ENCODE measurements at regions not wholly inside any gene's neighbourhood (a gene's known extent, or its start where the extent isn't known, plus 50 kb on each side); places are given as distances from the start of the nearest gene placed in this dataset.
"Not testable (repeated sequence)": the region's sequence is repeated elsewhere in the genome, so short reads cannot be mapped to it uniquely, and the experiment has no call there.

DNA sequence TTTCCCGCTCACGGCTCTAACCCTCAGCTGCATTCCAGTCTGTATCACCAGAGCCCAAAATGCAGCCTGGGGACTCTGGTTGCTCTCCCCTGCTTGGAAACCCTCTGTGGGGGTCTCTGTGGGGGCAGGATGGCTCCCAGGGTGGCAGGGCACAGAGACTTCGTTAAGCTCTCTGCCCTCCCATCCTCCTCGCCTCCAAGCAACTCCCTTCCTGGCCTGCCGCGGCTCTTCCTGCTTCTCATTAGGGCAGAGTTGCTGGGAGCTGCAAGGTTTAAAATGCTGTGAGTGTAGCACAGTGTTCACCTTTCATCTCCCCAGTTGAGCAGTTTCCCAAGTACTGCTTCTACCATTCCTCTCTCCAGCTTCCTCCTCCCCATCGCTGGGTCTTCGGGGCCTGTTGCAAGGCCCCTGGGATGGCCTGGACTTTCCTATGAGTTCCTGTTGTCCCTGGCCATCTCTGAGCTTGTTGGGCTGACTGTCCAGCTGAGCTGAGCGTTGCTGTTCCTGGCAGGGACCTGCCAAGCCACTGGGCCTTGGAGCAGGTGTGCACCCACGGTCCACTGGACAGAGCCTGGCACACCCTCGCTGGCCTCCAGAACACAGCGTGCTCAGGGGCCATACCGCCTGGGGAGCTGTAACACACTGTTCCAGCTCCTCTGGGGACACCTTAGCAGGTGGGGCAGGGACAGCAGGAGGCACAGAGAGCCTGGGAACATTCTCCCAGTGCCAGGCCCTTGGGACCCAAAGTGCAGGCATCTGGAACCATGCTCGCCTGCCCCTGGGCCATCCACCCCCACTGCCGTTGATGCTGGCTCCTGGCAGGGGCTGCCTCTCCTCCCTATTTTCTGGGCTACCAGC, 188.4 kb downstream of the C9orf50 start:
- DNase-seq = no peak

GRCh38 chr9:129430940-129431643, 189.8 kb downstream of the C9orf50 start:
- DNase-seq = no peak

DNA sequence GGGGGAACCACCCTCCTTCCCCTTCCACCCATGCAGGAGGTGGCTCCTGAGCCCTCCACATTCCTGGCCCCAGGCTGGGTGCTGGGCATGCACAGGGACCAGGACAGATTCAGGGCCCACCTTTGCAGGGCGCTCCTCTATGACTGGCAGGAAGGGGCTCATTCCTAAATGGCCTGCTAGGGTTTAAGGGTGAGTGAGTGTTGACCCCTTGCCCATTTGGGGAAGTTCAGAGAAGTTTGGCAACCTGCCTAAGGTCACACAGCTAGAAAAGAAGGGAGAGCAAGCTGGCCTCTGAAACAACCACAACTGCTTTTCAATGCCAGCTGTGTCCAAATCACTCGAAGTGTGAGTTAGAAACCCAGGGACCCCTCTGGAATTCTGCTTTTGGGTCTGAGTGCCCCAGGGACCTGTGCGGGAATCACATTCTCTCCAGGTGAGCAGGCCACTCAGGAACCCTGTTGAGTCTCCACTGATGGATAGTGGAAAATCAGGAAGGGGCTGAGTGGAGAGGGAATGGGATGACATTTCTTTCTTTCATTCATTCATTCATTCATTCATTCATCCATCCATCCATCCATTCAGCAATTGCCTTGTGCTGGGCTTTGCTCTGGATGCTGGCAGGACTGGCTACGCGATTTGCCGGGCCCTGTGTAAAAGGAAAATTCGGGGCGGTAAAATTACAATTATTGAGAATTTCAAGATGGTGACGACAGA, 191.9 kb downstream of the C9orf50 start:
- no peak for DNase-seq

GRCh38 chr9:129427149-129427548, 193.8 kb downstream of the C9orf50 start:
- DNase-seq = no peak

- not testable (repeated sequence) for DNase-seq
Observed at GRCh38 chr9:129423755-129424154, 197.1 kb downstream of the C9orf50 start.

DNA sequence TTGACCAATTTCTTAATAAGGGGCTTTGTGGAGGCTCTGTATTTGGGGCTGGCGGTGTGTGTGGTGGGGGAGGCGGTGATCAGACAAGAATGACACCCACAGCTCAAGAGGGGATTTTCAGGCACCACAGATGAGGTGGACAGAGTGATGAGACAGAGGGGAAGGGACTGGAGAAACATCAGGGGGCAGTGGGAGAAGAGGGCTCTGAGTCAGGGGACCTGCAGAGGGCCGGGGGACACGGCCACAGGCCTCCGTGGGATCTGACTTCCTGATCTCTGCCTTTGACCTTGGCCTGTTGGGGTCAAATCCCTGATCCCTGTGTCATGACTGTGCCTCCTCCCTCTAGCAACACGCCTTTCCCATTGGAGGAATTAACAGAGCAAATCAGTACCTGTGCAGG, 197.7 kb downstream of the C9orf50 start:
- no peak for DNase-seq

- DNase-seq = peak; percentile 38
Observed at GRCh38 chr9:129422843-129423192, 198.1 kb downstream of the C9orf50 start.

GRCh38 chr9:129422032-129422842, 198.7 kb downstream of the C9orf50 start:
- no peak for DNase-seq

- peak; percentile 46 for DNase-seq
Observed at GRCh38 chr9:129421371-129421770, 199.5 kb downstream of the C9orf50 start.

DNA sequence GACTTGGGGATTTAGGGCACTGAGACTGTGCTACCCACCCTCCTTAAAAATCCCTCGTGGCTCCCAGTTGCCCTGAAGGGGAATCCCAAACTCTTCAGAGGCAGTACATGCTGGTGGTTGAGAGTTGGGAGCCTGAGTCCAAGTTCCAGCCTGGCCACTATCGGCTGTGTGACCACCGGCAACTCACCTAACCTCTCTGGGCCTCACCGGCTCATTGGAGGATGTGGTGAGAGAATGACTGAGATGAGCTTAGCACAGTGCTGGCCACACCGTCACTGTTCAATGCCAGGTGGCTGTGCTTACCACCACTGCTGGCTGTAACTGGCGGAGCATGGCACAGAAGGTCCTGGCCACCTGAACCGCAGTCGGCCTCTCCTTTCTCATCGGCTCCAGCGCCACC, 200.2 kb downstream of the C9orf50 start:
- DNase-seq = no peak

DNA sequence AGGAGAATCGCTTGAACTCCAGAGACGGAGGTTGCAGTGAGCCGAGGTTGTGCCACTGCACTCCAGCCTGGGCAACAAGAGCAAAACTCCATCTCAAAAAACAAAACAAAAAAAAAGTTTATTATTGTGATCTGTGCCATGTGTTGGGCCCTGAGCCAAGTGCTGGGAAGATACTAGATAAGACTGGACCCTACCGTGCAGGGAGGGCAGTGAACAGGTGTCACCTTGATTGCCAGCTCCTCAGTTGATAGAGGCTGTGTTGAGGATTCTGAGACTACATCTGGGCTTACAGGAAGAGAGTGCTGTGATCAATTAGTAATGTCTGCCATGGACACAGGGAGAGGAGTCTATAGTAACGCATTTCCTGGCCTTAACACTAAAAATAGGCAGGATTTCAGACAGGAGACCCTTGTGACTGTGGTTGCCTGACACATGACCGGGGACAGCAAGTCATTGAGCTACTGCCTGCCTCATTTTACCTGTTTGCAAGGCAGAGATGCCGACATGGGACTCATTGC, 201.5 kb downstream of the C9orf50 start:
- no peak for DNase-seq

DNA sequence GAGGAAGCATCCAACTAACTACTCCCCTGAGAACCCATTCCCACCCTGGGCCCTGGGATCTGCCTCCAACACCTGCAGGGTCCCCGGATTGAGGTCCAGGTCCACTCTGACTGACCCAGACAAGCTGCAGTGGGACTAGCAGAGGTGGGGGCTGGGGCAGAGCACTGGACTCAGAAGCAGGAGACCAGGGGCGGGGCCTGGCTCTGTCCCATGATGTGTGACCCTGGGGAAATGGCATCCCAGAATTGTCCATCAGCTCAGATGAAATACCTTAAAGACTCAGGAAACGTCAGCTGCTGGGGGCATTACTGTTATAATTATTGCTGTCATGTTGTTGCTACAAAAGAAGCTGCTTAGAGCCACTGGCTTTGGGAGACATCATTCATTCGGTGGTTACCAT, 202.4 kb downstream of the C9orf50 start:
- DNase-seq = no peak

- DNase-seq = no peak
Observed at GRCh38 chr9:129416821-129417539, 203.9 kb downstream of the C9orf50 start.

- peak; percentile 69 for DNase-seq
Observed at GRCh38 chr9:129415942-129416651, 204.8 kb downstream of the C9orf50 start.

- DNase-seq = peak; percentile 67
Observed at GRCh38 chr9:129414993-129415941, 205.6 kb downstream of the C9orf50 start.

DNA sequence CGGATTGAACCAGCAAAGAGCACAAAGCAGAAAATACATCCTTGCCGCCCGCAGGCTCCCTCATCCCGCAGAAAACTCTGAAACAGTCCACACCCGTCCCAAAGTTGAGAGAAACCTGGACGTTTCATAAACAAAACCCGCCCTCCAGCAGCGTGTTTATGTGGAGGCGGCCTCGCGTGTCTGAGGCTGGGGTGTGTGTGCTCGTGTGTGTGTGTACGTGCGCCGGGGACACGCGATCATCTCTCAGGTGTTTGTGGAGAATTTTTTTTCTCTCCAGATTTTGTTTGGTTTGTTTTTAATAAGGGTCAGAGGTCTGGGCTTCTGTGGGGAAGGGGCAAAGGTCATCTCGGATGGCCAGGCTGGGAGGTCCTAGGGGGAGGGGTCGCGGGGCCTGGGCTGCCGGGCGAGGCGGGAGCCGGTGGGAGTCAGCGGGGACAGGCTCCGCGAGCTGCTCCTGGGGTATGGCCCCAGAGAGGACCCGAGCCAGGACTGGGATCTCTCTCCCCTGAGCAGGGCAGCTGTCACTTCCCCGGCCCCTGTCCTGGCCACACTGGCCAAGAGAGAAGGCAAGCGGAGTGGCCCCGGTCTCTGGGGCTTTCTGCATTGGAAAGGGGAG, 206.4 kb downstream of the C9orf50 start:
- DNase-seq = no peak

DNA sequence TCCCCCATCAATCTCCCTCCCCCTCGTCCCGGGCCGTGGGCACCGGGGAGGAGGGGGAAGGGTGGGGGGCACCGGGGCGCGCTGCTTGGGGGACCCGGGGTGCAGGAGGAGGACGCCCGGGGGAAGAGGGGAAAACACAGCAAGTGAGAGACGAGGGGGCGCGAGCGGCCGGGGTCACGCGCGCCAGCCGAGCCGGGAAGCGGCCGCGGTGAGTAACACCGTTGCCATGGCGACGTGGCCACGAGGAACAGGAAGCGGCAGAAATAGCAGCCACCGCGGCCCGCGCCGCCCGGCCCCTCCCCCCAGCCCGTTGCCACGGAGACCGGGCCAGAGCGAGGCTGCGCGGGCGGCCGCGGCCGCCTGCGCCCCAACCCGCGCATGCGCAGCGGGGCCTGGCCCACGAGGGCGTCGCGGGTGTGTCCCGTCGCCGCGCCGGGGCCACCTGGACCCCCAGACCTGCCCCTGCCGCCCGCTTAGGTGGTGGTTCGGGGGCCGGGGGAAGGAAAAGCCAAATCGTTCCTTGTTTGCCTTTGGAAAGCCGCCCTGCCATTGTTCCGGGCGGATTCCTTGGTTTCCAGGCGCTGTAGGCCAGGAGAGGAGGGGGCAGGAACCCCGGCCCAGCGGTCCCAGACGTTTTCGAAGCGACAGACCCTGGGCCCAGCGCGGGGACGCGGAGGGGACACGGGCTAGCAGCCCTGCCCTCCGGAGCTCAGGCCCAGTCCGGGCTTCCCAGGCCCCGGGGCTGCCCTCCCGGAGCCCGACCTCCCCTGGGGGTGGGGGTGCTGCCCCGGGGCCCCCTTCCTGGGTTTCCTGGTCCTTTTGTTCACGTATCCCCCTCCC, 207.1 kb downstream of the C9orf50 start:
- peak; percentile 95 for DNase-seq

- DNase-seq = peak; percentile 79
Observed at GRCh38 chr9:129412814-129413536, 207.9 kb downstream of the C9orf50 start.
